Stomach smooth muscle (tissue), 2 donors: ENCODE measurements at regions not wholly inside any gene's neighbourhood (a gene's known extent, or its start where the extent isn't known, plus 50 kb on each side); places are given as distances from the start of the nearest gene placed in this dataset.

Source experiments
- H3K27ac ChIP-seq: one replicate; pipeline ENCODE4 v1.7.0; 2013; ENCODE audit warnings: mild to moderate bottlenecking, low read length, inconsistent platforms
- H3K27me3 ChIP-seq, 2 donors: one replicate each; pipeline ENCODE4 v1.7.0; 2013; ENCODE audit warnings: low read length in 2 of 2; ENCODE audit not compliant: insufficient read depth in 2 of 2, control insufficient read depth in 1 of 2
- H3K36me3 ChIP-seq, 2 donors: one replicate each; pipeline ENCODE4 v1.7.0; 2013; ENCODE audit warnings: low read length in 2 of 2; ENCODE audit not compliant: control insufficient read depth in 2 of 2, insufficient read depth in 2 of 2
- H3K4me1 ChIP-seq: one replicate; pipeline ENCODE4 v1.7.0; 2013; ENCODE audit warnings: low read length; ENCODE audit not compliant: control insufficient read depth, insufficient read depth
- H3K4me3 ChIP-seq, 2 donors: one replicate each; pipeline ENCODE4 v1.7.0; 2013; ENCODE audit warnings: low read length in 2 of 2
- H3K9ac ChIP-seq, 2 donors: one replicate each; pipeline ENCODE4 v1.7.0; 2013; ENCODE audit warnings: low read length in 2 of 2, mild to moderate bottlenecking in 1 of 2
- H3K9me3 ChIP-seq, 2 donors: one replicate each; pipeline ENCODE4 v1.7.0; 2013; ENCODE audit warnings: low read length in 2 of 2; ENCODE audit not compliant: control insufficient read depth in 2 of 2
- donor health status: healthy.
- donor health status: Pancreatic carcinoma.

- H3K27me3 ChIP-seq: no peaks in the 10 kb centered on the region
- no peaks in the 10 kb centered on the region for H3K36me3 ChIP-seq
- no peak overlapping the region for H3K27ac ChIP-seq
- H3K9me3 ChIP-seq: no peaks in the 10 kb centered on the region
- H3K4me1 ChIP-seq: no peaks in the 10 kb centered on the region
- no peak overlapping the region for H3K4me3 ChIP-seq
- no peak overlapping the region for H3K9ac ChIP-seq
Measured at GRCh38 chr1:95388031-95388430, 154.0 kb downstream of the RWDD3 start.

- Histone ChIP-seq H3K9me3 (no peaks in the 10 kb centered on the region), H3K27me3 (no peaks in the 10 kb centered on the region), H3K4me3 (no peak overlapping the region), H3K4me1 (no peaks in the 10 kb centered on the region), H3K27ac (no peak overlapping the region), H3K36me3 (no peaks in the 10 kb centered on the region), H3K9ac (no peak overlapping the region)
Measured at GRCh38 chr1:95393434-95393833, 159.4 kb downstream of the RWDD3 start.

- Histone ChIP-seq H3K4me1 (no peaks in the 10 kb centered on the region), H3K27me3 (no peaks in the 10 kb centered on the region), H3K9me3 (no peaks in the 10 kb centered on the region), H3K36me3 (no peaks in the 10 kb centered on the region), H3K4me3 (no peak overlapping the region), H3K27ac (no peak overlapping the region), H3K9ac (no peak overlapping the region)
Measured at GRCh38 chr1:95396557-95396956, 162.5 kb downstream of the RWDD3 start.

- Histone ChIP-seq H3K9ac (no peak overlapping the region), H3K27me3 (no peaks in the 10 kb centered on the region), H3K27ac (no peak overlapping the region), H3K36me3 (no peaks in the 10 kb centered on the region), H3K9me3 (peaks cover 0 to 3% of the 10 kb centered on the region in 2 donors), H3K4me1 (no peaks in the 10 kb centered on the region), H3K4me3 (no peak overlapping the region)
Measured at GRCh38 chr1:95402780-95403179, 168.8 kb downstream of the RWDD3 start.

- Histone ChIP-seq H3K36me3 (no peaks in the 10 kb centered on the region), H3K27me3 (no peaks in the 10 kb centered on the region), H3K4me1 (no peaks in the 10 kb centered on the region), H3K9ac (no peak overlapping the region), H3K9me3 (peaks cover 0 to 3% of the 10 kb centered on the region in 2 donors), H3K27ac (no peak overlapping the region), H3K4me3 (no peak overlapping the region)
Measured at GRCh38 chr1:95406279-95406678, 172.3 kb downstream of the RWDD3 start.

GRCh38 chr1:95407131-95407885 lies 173.3 kb downstream of the RWDD3 start:
- Histone ChIP-seq H3K4me3 (no peak overlapping the region), H3K36me3 (no peaks in the 10 kb centered on the region), H3K27me3 (no peaks in the 10 kb centered on the region), H3K9ac (no peak overlapping the region), H3K9me3 (peaks cover 0 to 3% of the 10 kb centered on the region in 2 donors), H3K27ac (no peak overlapping the region), H3K4me1 (no peaks in the 10 kb centered on the region)

- no peaks in the 10 kb centered on the region for H3K27me3 ChIP-seq
- H3K9me3 ChIP-seq: peaks cover 0 to 3% of the 10 kb centered on the region in 2 donors
- H3K9ac ChIP-seq: no peak overlapping the region
- no peaks in the 10 kb centered on the region for H3K4me1 ChIP-seq
- no peaks in the 10 kb centered on the region for H3K36me3 ChIP-seq
- H3K4me3 ChIP-seq: no peak overlapping the region
- no peak overlapping the region for H3K27ac ChIP-seq
Measured at GRCh38 chr1:95407886-95408291, 173.9 kb downstream of the RWDD3 start.

- Histone ChIP-seq H3K4me3 (no peak overlapping the region), H3K4me1 (no peaks in the 10 kb centered on the region), H3K9me3 (peaks cover 0 to 3% of the 10 kb centered on the region in 2 donors), H3K36me3 (no peaks in the 10 kb centered on the region), H3K27me3 (no peaks in the 10 kb centered on the region), H3K9ac (no peak overlapping the region), H3K27ac (no peak overlapping the region)
Measured at GRCh38 chr1:95408507-95409136, 174.6 kb downstream of the RWDD3 start.

GRCh38 chr1:95409276-95409675 lies 175.3 kb downstream of the RWDD3 start:
- Histone ChIP-seq H3K27ac (no peak overlapping the region), H3K4me3 (no peak overlapping the region), H3K9me3 (no peaks in the 10 kb centered on the region), H3K27me3 (no peaks in the 10 kb centered on the region), H3K36me3 (no peaks in the 10 kb centered on the region), H3K9ac (no peak overlapping the region), H3K4me1 (no peaks in the 10 kb centered on the region)

- Histone ChIP-seq H3K27me3 (no peaks in the 10 kb centered on the region), H3K9ac (no peak overlapping the region), H3K4me1 (no peaks in the 10 kb centered on the region), H3K36me3 (no peaks in the 10 kb centered on the region), H3K27ac (no peak overlapping the region), H3K4me3 (no peak overlapping the region), H3K9me3 (no peaks in the 10 kb centered on the region)
Measured at GRCh38 chr1:95409901-95410300, 175.9 kb downstream of the RWDD3 start.

- Histone ChIP-seq H3K4me1 (no peaks in the 10 kb centered on the region), H3K9ac (no peak overlapping the region), H3K4me3 (no peak overlapping the region), H3K27me3 (no peaks in the 10 kb centered on the region), H3K27ac (no peak overlapping the region), H3K36me3 (no peaks in the 10 kb centered on the region), H3K9me3 (no peaks in the 10 kb centered on the region)
Measured at GRCh38 chr1:95415146-95415545, 181.1 kb downstream of the RWDD3 start.
